ENCODE measurements at regions not wholly inside any gene's neighbourhood (a gene's known extent, or its start where the extent isn't known, plus 50 kb on each side); places are given as distances from the start of the nearest gene placed in this dataset.
"Not testable (repeated sequence)": the region's sequence is repeated elsewhere in the genome, so short reads cannot be mapped to it uniquely, and the experiment has no call there.

GRCh38 chr12:76971216-76971879 lies 92.5 kb upstream of the CSRP2 start:
- peaks cover 16% of the 10 kb centered on the region for H3K27me3 Mint-ChIP-seq (ENCODE audit: low read depth)
- H3K27ac Mint-ChIP-seq; H3K4me3 Mint-ChIP-seq; H3K4me1 Mint-ChIP-seq; H3K36me3 Mint-ChIP-seq (ENCODE audit: low read depth): not testable (repeated sequence)
- H3K9me3 Mint-ChIP-seq = peaks cover 39% of the 10 kb centered on the region

- H3K4me3 Mint-ChIP-seq = no peak overlapping the region
- H3K27ac Mint-ChIP-seq = no peak overlapping the region
- no peak for TF ChIP-seq CTCF (IDR thresholded peaks at IDR 0.05; ENCODE audit: unreplicated experiment in 3 of 3)
Observed at GRCh38 chr12:76967181-76967885, 88.5 kb upstream of the CSRP2 start.

GRCh38 chr12:76964784-76965571 lies 86.2 kb upstream of the CSRP2 start:
- H3K27ac Mint-ChIP-seq = no peak overlapping the region
- H3K27me3 Mint-ChIP-seq (ENCODE audit: low read depth) = peaks cover 19% of the 10 kb centered on the region
- no peaks in the 10 kb centered on the region for H3K4me1 Mint-ChIP-seq

More at GRCh38 chr12:76967181-76967885, 88.5 kb upstream of the CSRP2 start:
- Mint-ChIP-seq H3K36me3 (ENCODE audit: low read depth) (no peaks in the 10 kb centered on the region), H3K9me3 (peaks cover 28% of the 10 kb centered on the region), H3K27me3 (ENCODE audit: low read depth) (peaks cover 16% of the 10 kb centered on the region), H3K4me1 (no peaks in the 10 kb centered on the region)

GRCh38 chr12:76962099-76962498 lies 83.3 kb upstream of the CSRP2 start:
- no peaks in the 10 kb centered on the region for H3K36me3 Mint-ChIP-seq (ENCODE audit: low read depth)
- H3K4me1 Mint-ChIP-seq = peaks cover 5% of the 10 kb centered on the region
- H3K27ac Mint-ChIP-seq = no peak overlapping the region
- H3K4me3 Mint-ChIP-seq = no peak overlapping the region
- H3K9me3 Mint-ChIP-seq = no peaks in the 10 kb centered on the region
- peaks cover 14% of the 10 kb centered on the region for H3K27me3 Mint-ChIP-seq (ENCODE audit: low read depth)
- no peak for TF ChIP-seq CTCF (IDR thresholded peaks at IDR 0.05; ENCODE audit: unreplicated experiment in 3 of 3)

More at GRCh38 chr12:76964784-76965571, 86.2 kb upstream of the CSRP2 start:
- no peak for TF ChIP-seq CTCF (IDR thresholded peaks at IDR 0.05; ENCODE audit: unreplicated experiment in 3 of 3)
- no peak overlapping the region for H3K4me3 Mint-ChIP-seq
- H3K9me3 Mint-ChIP-seq = peaks cover 10% of the 10 kb centered on the region
- H3K36me3 Mint-ChIP-seq (ENCODE audit: low read depth) = no peaks in the 10 kb centered on the region

- Mint-ChIP-seq H3K9me3 (no peaks in the 10 kb centered on the region), H3K4me3 (no peak overlapping the region), H3K27ac (no peak overlapping the region), H3K36me3 (ENCODE audit: low read depth) (no peaks in the 10 kb centered on the region), H3K27me3 (ENCODE audit: low read depth) (peaks cover 4% of the 10 kb centered on the region), H3K4me1 (peaks cover 5% of the 10 kb centered on the region)
- no peak for TF ChIP-seq CTCF (IDR thresholded peaks at IDR 0.05; ENCODE audit: unreplicated experiment in 3 of 3)
Observed at GRCh38 chr12:76957301-76957700, 78.5 kb upstream of the CSRP2 start.

GRCh38 chr12:76952995-76953394 lies 74.2 kb upstream of the CSRP2 start:
- Mint-ChIP-seq H3K27ac (no peak overlapping the region), H3K36me3 (ENCODE audit: low read depth) (no peaks in the 10 kb centered on the region), H3K4me1 (peaks cover 22% of the 10 kb centered on the region)

More at GRCh38 chr12:76952995-76953394, 74.2 kb upstream of the CSRP2 start:
- no peak overlapping the region for H3K4me3 Mint-ChIP-seq
- no peaks in the 10 kb centered on the region for H3K9me3 Mint-ChIP-seq
- H3K27me3 Mint-ChIP-seq (ENCODE audit: low read depth) = peaks cover 4% of the 10 kb centered on the region
- no peak for TF ChIP-seq CTCF (IDR thresholded peaks at IDR 0.05; ENCODE audit: unreplicated experiment in 3 of 3)

Data from nephron (organoid).